HG03354 (cell line): ENCODE measurements at regions not wholly inside any gene's neighbourhood (a gene's known extent, or its start where the extent isn't known, plus 50 kb on each side); places are given as distances from the start of the nearest gene placed in this dataset.
"Not testable (repeated sequence)": the region's sequence is repeated elsewhere in the genome, so short reads cannot be mapped to it uniquely, and the experiment has no call there.

ENCODE experiments used
- ATAC-seq: cut with Tn5 transposase; IDR thresholded peaks from one replicate; pipeline ENCODE4 v1.9.1; 2021; ENCODE audit warnings: mild to moderate bottlenecking; ENCODE audit not compliant: unreplicated experiment, poor library complexity, severe bottlenecking

DNA sequence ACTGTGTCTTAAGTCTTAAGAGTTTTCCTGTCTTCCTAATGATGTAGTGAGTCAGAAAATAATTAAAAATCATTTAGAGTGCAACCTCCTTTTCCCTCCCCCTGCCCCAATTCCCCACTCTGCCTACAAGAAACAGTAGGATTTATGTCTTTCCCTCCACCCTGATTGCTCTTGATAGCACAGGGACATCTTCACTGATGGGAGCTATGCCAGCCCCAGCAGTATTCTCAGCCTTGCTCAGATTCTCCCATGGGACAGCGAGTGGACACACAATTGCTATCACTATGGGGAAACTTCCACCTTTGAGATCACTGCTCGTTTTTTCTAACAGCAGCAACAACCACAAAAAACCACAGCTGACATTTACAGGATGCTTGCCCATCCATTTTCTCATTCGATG, 216.6 kb upstream of the PLXNA2 start:
- no peak for ATAC-seq

DNA sequence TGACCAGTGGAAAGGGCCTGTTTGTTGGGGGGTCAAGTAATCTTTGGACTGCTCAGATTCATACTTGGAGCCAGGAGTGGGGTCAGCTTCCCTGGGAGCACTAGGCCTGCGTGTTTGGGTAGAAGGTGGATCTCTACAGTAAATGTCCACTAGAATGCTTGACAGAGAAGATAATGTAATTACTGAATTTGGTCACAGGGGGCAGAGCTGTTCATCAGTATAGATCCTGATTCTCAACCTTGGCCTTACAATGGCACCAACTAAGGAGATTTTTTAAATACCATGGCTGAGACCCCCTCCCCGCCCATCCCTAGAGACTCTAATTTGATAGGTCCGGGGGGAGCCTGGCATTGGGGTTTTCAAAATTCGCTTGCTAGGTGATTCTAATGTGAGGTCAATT, 217.5 kb upstream of the PLXNA2 start:
- ATAC-seq = no peak

DNA sequence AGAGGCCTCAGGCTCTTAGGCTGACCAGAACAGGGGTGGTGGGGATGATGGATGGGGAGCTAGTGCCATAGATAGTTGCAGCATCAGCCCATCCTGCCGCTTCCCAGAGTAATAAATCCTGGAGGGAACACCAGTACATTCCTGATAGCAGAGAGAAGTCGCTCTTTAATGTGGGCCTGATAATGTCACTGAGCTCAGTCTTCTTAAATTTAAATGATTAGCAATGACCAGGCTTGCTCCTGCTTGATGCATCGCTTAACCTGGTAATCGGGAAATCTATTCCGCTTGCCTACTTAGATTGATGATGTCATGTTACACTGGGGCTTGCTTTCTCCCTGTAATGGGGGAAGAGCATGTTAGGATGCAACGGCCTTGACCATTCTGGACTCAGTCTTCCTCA, 218.6 kb upstream of the PLXNA2 start:
- no peak for ATAC-seq

DNA sequence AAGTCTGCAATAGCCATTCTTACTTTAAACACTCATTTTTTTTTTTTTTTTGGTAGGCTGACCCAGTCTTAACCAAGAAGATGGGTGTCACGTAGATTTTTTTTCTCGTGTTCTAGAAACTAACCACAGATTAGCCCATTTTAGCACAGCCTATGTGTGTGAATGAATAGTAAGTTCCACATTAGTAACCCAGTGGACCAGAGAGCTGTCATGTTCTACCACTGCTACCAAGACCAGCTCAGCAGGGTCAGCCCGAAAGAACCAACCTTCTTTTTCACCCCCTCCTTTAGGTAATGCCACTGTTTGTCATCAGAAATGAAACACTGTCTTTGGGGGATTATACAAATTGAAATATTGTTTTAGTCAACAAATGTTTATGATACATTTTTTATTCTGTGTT, 221.1 kb upstream of the PLXNA2 start:
- ATAC-seq = no peak

GRCh38 chr1:208465786-208466590, 221.8 kb upstream of the PLXNA2 start:
- ATAC-seq = no peak

- no peak for ATAC-seq
These were observed 223.1 kb upstream of the PLXNA2 start for GRCh38 chr1:208467151-208467780.

GRCh38 chr1:208475449-208475848, 231.3 kb upstream of the PLXNA2 start:
- no peak for ATAC-seq

DNA sequence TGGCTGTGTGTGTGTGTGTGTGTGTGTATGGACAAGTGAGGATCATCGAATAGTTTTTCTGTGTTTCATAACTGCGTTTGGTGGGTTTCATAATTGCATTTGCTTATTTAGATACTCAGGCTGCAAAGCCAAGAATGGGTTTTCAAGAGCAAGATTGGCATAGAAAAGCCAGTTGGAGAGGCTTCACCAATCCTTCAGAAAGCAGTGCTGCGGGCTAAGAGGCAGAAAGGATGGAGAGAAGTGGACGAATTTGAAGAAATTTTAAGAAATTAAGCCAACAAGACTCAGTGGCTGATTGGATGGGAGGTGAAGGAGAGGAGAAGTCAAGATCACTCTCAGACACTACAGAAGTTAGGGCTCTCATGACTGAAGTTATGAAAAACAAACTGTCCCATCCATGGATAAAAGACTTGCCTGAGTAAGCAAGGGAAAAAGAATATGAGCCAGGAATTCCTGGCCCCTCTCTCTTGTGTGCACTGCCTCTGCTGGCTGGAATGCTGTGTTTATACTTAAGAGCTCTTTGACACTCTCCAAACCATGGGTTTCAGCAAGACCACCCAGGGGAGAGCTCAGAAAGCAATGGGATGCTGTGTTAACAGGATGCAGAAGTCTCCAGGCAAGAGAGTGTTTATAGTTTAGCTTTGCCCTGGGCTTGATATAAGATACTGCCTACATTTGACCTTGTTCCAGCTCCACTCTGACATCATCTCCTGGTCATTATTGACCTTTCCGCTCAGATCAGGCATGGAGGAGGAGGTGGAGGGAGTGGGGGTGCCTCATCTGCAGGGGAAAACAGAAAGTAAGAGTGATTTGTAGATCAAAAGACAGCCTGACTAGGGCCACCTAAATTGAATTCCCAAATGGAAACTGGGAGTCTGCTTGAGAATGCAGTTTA, 232.0 kb upstream of the PLXNA2 start:
- ATAC-seq = no peak

GRCh38 chr1:208476846-208477170, 232.6 kb upstream of the PLXNA2 start:
- ATAC-seq = no peak

GRCh38 chr1:208479435-208479834, 235.3 kb upstream of the PLXNA2 start:
- no peak for ATAC-seq

DNA sequence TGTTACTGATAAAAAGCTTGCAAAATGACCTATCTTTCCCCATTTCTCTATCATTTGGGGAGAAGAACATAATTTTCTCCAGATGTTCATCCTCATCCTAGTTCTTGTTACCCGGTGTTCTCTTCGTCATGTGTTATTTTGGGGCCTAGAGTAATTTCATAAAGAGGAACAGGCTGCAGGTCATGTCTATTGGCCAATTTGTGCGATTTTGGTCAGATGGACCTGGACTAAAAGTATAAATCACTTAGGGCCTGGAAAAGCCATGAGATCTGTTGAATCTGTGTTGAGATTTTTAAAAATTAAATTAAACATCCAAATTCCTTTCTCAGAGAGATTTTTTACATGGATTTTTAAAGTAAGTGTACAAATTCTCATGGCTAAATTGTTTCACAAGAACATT, 241.3 kb upstream of the PLXNA2 start:
- no peak for ATAC-seq

GRCh38 chr1:208486677-208487076, 242.5 kb upstream of the PLXNA2 start:
- no peak for ATAC-seq

DNA sequence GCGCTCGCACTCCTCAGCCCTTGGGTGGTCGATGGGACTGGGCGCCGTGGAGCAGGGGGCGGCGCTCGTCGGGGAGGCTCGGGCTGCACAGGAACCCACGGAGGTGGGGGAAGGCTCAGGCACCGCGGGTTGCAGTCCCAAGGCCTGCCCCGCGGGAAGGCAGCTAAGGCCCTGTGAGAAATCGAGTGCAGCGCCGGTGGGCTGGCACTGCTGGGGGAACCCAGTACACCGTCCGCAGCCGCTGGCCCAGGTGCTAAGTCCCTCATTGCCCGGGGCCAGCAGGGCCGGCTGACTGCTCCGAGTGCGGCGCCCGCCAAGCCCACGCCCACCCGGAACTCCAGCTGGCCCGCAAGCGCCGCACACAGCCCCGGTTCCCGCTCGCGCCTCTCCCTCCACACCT, 244.2 kb upstream of the PLXNA2 start:
- not testable (repeated sequence) for ATAC-seq

- no peak for ATAC-seq
These were observed 252.5 kb upstream of the PLXNA2 start for GRCh38 chr1:208496467-208497371.

GRCh38 chr1:208497866-208498541, 253.8 kb upstream of the PLXNA2 start:
- ATAC-seq = no peak

- no peak for ATAC-seq
These were observed 254.8 kb upstream of the PLXNA2 start for GRCh38 chr1:208499026-208499425.

DNA sequence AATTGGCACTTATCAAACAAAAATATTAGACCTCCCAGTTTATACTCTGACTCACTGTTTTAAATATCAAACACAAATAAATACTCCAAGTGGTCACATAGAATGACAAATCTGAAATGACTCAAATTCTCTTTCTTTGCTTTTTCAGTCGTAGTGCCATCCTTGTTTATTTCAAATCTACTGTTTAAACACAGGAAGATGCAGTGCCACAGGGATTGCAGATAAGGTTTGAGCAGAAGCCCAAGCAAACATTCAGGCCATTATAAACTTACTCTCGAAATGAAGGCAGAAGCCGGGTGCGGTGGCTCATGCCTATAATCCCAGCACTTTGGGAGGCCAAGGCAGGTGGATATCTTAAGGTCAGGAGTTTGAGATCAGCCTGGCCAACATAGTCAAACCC, 255.4 kb upstream of the PLXNA2 start:
- ATAC-seq = no peak

- ATAC-seq = no peak
These were observed 256.2 kb upstream of the PLXNA2 start for GRCh38 chr1:208500375-208500774.

DNA sequence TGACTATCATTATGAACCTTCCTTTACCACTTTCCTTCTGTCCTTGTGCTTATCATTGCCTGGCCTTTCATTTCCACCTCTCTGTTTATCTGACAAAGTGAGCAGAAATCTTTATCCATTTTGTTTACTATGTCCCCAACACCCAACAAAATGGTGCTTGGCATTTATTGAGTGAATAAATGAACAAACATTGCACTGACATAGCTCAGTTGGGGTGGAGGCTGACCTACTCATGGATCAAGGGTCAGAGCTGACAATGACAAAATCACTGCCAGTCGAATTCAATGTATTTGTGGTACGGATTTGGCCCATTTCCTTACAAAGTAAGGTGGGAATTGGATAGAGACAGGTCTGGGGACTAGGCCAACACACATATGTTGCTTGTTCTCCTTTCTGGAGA, 257.4 kb upstream of the PLXNA2 start:
- ATAC-seq = no peak
